BJ (cell line): ENCODE measurements at regions not wholly inside any gene's neighbourhood (a gene's known extent, or its start where the extent isn't known, plus 50 kb on each side); places are given as distances from the start of the nearest gene placed in this dataset.

Experiments used
- CTCF ChIA-PET: fragments of 350-600 bp; formaldehyde crosslinking; extraction: SDS; loops from one replicate; lab custom pipeline; 2021; ENCODE audit warnings: antibody characterized with exemption, inconsistent platforms; lab: Yijun Ruan, JAX
- POLR2A ChIA-PET: fragments of 300-600 bp; sonication (Branson Sonifier 250); formaldehyde crosslinking; extraction: SDS; loops from one replicate; lab custom pipeline; 2021; ENCODE audit warnings: antibody characterized with exemption; lab: Charles Lee
- DNase-seq: peaks from one replicate; pipeline ENCODE4 v3.0.0-alpha.2; 2011; ENCODE audit warnings: low read depth
- H3K27me3 ChIP-seq: 2 replicates; pipeline ENCODE4 v1.6.0; 2011; ENCODE audit warnings: low read length; ENCODE audit not compliant: control insufficient read depth, insufficient read depth
- H3K36me3 ChIP-seq: 2 replicates; pipeline ENCODE4 v1.5.1; 2011; ENCODE audit warnings: low read length; ENCODE audit not compliant: control insufficient read depth, insufficient read depth
- H3K4me3 ChIP-seq: 2 replicates; pipeline ENCODE4 v1.5.1; 2011; ENCODE audit warnings: low read depth, mild to moderate bottlenecking, control low read depth, low read length
- TF ChIP-seq, protein P1 (sequence below): IDR thresholded peaks from 2 replicates; pipeline ENCODE4 v1.5.1; 2011; ENCODE audit warnings: low read depth, mild to moderate bottlenecking, control low read depth, inconsistent platforms, low read length, moderate library complexity; ENCODE audit not compliant: insufficient read depth

DNA sequence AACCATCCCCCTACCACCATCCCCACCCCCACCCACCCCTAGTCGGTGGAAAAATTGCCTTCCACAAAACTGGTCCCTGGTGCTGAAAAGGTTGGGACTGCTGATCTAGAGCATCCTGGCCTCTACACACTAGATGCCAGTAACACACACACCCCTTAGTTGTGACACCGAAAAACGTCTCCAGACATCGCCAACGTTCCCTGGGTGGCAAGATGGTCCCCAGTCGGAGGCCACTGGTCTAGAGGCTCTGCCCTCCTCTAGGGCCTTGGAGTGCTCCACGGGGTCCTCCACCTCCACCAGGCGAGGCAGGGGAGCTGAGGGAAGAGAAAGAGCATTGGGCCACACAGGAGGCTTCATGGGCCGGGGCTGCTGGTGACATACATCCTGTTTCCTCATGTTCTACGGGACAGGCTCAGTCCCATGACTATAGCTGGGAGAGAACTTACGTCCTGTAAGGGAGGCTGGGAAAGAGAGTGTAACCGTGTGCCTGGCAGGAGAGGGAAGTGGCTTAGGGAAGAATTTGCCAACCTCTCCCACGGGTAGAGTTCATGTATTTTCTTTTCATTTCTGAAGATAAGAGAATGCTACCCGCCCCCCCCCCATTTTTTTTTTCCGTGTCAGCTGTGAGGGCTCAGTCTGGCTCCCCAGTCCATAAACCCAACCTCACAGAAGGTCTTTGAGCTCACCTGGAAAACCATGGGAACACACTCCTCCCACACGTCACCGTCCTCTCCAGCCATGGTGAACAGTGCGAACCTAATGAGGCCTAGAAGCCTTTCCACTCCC is 132.7 kb upstream of the MYCN start:
- ChIA-PET CTCF (no interaction called here), POLR2A (no interaction called here)
- no peak for DNase-seq
- TF ChIP-seq, protein P1, sequence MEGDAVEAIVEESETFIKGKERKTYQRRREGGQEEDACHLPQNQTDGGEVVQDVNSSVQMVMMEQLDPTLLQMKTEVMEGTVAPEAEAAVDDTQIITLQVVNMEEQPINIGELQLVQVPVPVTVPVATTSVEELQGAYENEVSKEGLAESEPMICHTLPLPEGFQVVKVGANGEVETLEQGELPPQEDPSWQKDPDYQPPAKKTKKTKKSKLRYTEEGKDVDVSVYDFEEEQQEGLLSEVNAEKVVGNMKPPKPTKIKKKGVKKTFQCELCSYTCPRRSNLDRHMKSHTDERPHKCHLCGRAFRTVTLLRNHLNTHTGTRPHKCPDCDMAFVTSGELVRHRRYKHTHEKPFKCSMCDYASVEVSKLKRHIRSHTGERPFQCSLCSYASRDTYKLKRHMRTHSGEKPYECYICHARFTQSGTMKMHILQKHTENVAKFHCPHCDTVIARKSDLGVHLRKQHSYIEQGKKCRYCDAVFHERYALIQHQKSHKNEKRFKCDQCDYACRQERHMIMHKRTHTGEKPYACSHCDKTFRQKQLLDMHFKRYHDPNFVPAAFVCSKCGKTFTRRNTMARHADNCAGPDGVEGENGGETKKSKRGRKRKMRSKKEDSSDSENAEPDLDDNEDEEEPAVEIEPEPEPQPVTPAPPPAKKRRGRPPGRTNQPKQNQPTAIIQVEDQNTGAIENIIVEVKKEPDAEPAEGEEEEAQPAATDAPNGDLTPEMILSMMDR: no peak
- Histone ChIP-seq H3K36me3 (no peaks in the 10 kb centered on the region), H3K27me3 (no peaks in the 10 kb centered on the region), H3K4me3 (no peak overlapping the region)

DNA sequence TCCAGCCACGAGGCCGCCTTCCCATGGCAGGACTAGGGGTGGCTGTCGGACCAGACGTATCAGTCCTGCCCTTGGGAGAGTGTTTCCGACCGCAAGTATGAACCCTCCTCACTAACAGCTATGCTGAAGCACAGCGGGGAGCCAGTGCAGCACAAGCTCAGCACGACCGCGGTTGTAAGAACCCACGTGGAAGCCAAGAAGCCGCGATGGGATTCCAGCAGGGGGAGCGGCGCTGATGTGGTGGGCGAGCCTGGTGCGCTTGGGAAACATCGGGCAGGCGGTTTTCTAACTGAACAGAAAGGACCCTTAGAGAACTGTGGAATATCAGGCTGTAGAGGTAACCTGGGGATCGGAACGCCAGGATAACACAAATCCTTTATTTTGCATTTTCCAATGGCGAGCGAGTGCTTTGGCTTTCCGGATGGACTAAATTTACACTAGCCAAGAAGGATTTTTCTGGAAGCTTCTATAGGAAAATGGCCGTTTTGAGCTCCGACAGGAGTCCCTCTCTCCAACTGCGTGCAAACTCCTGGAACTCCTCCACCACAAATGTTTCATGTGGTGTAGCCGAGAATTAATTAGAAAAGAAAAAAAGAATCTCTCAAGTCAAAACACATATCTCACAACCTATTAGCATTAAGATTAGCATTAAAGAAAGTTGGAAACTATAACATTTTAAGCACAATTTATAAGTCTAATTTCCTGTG is 132.0 kb upstream of the MYCN start:
- no peaks in the 10 kb centered on the region for H3K27me3 ChIP-seq
- CTCF ChIA-PET: no interaction called here
- no peak overlapping the region for H3K4me3 ChIP-seq
- no peak for DNase-seq
- no peaks in the 10 kb centered on the region for H3K36me3 ChIP-seq
- POLR2A ChIA-PET: no interaction called here
- TF ChIP-seq, protein P1: no peak

DNA sequence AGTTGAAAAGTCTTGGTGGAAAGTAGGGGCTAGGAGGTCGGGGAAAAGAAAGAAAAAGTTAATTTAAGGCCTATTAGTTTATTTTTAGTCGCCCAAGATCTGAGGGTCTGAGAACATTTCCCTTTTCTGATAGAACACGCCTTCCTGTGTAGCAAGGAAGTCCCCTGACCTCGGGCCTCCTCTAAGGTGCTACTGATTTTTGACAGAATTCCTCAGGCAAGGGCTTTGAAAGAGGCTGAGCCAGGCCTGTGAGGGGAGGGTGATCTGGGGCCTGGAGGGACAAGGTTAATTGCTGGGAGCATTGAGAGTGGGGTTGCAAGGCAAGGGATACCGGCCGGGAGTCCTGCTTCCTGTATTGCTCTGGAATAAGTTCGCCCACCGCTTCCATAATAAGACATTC is 131.4 kb upstream of the MYCN start:
- TF ChIP-seq, protein P1: no peak
- CTCF ChIA-PET: no interaction called here
- H3K27me3 ChIP-seq: no peaks in the 10 kb centered on the region

DNA sequence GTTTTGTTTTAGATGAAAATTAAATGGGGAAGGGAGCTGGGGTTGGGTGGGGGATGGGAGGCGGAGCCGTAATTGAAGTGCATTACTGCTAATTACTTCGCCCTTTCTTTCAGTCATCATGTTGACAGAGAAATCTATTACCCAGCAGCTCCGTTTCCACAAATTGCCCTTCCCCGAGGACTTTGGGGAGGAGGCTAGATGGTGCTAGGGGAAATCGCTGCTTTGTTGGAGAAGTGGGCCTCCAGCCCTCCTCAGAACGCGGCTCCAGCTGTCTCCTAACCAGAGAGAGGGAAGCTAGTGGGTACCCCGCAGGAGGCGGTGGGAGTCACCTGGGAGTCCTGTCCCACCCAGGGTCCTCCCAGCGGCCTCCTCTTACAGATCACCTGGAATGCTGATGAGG is 130.9 kb upstream of the MYCN start:
- CTCF ChIA-PET: interaction anchor here (0.6 kb wide), 1 partner anchor 372 kb away, joined by 3 read pairs; no protein-coding TSS in a partner anchor
- POLR2A ChIA-PET: no interaction called here

More for the DNA sequence above, 131.4 kb upstream of the MYCN start:
- POLR2A ChIA-PET: no interaction called here
- DNase-seq: no peak
- Histone ChIP-seq H3K4me3 (no peak overlapping the region), H3K36me3 (no peaks in the 10 kb centered on the region)

More for the DNA sequence above, 130.9 kb upstream of the MYCN start:
- Histone ChIP-seq H3K4me3 (no peak overlapping the region), H3K27me3 (no peaks in the 10 kb centered on the region), H3K36me3 (no peaks in the 10 kb centered on the region)
- TF ChIP-seq, protein P1: no peak
- DNase-seq: no peak
